ENCODE measurements at regions not wholly inside any gene's neighbourhood (a gene's known extent, or its start where the extent isn't known, plus 50 kb on each side); places are given as distances from the start of the nearest gene placed in this dataset.

GRCh38 chr15:37340438-37340837 lies 240.1 kb upstream of the MEIS2 start:
- Histone ChIP-seq H3K4me3 (ENCODE audit: low read depth, low read length, poor library complexity, severe bottlenecking) (no peak overlapping the region), H3K9me3 (ENCODE audit: low read length) (no peaks in the 10 kb centered on the region), H3K9ac (ENCODE audit: low read length) (no peak overlapping the region), H3K36me3 (ENCODE audit: insufficient read depth, low read length) (no peaks in the 10 kb centered on the region), H3K4me2 (ENCODE audit: low read length) (no peak overlapping the region), H3K9me2 (ENCODE audit: low read depth, low read length) (no peaks in the 10 kb centered on the region), H3F3A (ENCODE audit: insufficient read depth, low read length) (no peaks in the 10 kb centered on the region), H4K20me1 (ENCODE audit: insufficient read depth, low read length) (no peaks in the 10 kb centered on the region), H3K4me1 (ENCODE audit: insufficient read depth, low read length, severe bottlenecking) (no peaks in the 10 kb centered on the region), H3K27ac (ENCODE audit: low read depth, low read length, poor library complexity, severe bottlenecking) (no peak overlapping the region), H2AFZ (ENCODE audit: low read length) (no peak overlapping the region), H3K27me3 (ENCODE audit: insufficient read depth, low read length) (no peaks in the 10 kb centered on the region), H3K79me2 (ENCODE audit: insufficient read depth, low read length) (no peaks in the 10 kb centered on the region)
- TF ChIP-seq EZH2 (IDR thresholded peaks at IDR 0.05; ENCODE audit: borderline replicate concordance, low read length), result no peak
- TF ChIP-seq, protein P1, sequence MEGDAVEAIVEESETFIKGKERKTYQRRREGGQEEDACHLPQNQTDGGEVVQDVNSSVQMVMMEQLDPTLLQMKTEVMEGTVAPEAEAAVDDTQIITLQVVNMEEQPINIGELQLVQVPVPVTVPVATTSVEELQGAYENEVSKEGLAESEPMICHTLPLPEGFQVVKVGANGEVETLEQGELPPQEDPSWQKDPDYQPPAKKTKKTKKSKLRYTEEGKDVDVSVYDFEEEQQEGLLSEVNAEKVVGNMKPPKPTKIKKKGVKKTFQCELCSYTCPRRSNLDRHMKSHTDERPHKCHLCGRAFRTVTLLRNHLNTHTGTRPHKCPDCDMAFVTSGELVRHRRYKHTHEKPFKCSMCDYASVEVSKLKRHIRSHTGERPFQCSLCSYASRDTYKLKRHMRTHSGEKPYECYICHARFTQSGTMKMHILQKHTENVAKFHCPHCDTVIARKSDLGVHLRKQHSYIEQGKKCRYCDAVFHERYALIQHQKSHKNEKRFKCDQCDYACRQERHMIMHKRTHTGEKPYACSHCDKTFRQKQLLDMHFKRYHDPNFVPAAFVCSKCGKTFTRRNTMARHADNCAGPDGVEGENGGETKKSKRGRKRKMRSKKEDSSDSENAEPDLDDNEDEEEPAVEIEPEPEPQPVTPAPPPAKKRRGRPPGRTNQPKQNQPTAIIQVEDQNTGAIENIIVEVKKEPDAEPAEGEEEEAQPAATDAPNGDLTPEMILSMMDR (IDR thresholded peaks at IDR 0.05; ENCODE audit: low read length), result no peak

DNA sequence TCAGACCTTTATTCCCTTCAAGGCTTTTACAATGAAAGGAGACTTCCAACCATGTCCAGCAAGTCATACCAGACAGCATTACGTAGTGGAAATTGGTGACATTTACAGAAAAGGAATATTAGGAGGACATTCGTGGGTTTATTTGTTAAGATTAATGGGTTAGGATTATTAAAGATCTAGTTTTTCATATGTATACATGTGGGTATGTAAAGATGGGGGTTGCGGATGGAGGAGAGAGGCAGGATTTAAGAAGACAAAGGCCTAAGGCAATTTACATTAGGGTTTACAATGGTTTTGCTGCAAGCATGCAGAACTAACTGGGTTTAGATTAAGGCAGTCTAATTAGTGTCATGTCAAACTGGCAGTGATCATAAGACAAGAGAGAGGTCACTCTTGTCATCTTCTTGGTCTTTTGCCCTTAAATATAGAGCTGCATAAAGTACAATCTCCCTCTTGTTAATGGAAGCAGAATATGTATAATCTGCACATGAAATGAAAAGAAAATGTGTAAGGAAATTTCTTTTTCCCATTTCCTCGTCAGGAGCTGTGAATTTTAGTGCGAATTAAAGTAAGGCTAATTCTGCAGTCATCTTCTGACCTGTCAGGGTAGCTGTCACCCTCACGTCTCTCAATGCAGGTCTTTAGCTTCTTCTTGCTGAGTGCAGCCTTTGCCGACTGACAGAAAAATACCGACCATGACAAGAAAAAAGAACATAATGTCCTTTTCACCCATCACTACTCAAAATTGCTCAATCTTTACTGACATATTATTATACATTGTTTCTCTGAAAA lies 258.9 kb upstream of the MEIS2 start:
- Histone ChIP-seq H3K9me2 (ENCODE audit: low read depth, low read length) (no peaks in the 10 kb centered on the region), H3K27me3 (ENCODE audit: insufficient read depth, low read length) (no peaks in the 10 kb centered on the region), H3K9ac (ENCODE audit: low read length) (no peak overlapping the region), H3K36me3 (ENCODE audit: insufficient read depth, low read length) (no peaks in the 10 kb centered on the region), H3K4me1 (ENCODE audit: insufficient read depth, low read length, severe bottlenecking) (no peaks in the 10 kb centered on the region), H3K9me3 (ENCODE audit: low read length) (no peaks in the 10 kb centered on the region), H2AFZ (ENCODE audit: low read length) (no peak overlapping the region), H3K4me2 (ENCODE audit: low read length) (no peak overlapping the region), H3F3A (ENCODE audit: insufficient read depth, low read length) (no peaks in the 10 kb centered on the region), H4K20me1 (ENCODE audit: insufficient read depth, low read length) (no peaks in the 10 kb centered on the region), H3K79me2 (ENCODE audit: insufficient read depth, low read length) (no peaks in the 10 kb centered on the region), H3K4me3 (ENCODE audit: low read depth, low read length, poor library complexity, severe bottlenecking) (no peak overlapping the region), H3K27ac (ENCODE audit: low read depth, low read length, poor library complexity, severe bottlenecking) (no peak overlapping the region)
- TF ChIP-seq, protein P1 (IDR thresholded peaks at IDR 0.05; ENCODE audit: low read length), result no peak
- TF ChIP-seq EZH2 (IDR thresholded peaks at IDR 0.05; ENCODE audit: borderline replicate concordance, low read length), result no peak

GRCh38 chr15:37359893-37360290 lies 259.5 kb upstream of the MEIS2 start:
- no peak overlapping the region for H3K27ac ChIP-seq (ENCODE audit: low read depth, low read length, poor library complexity, severe bottlenecking)
- no peaks in the 10 kb centered on the region for H3K79me2 ChIP-seq (ENCODE audit: insufficient read depth, low read length)
- no peak overlapping the region for H3K4me2 ChIP-seq (ENCODE audit: low read length)
- H4K20me1 ChIP-seq (ENCODE audit: insufficient read depth, low read length), result no peaks in the 10 kb centered on the region
- no peaks in the 10 kb centered on the region for H3K27me3 ChIP-seq (ENCODE audit: insufficient read depth, low read length)
- H2AFZ ChIP-seq (ENCODE audit: low read length), result no peak overlapping the region
- H3K4me3 ChIP-seq (ENCODE audit: low read depth, low read length, poor library complexity, severe bottlenecking), result no peak overlapping the region
- TF ChIP-seq, protein P1 (IDR thresholded peaks at IDR 0.05; ENCODE audit: low read length), result no peak
- no peak for TF ChIP-seq EZH2 (IDR thresholded peaks at IDR 0.05; ENCODE audit: borderline replicate concordance, low read length)
- no peaks in the 10 kb centered on the region for H3K36me3 ChIP-seq (ENCODE audit: insufficient read depth, low read length)
- no peak overlapping the region for H3K9ac ChIP-seq (ENCODE audit: low read length)
- no peaks in the 10 kb centered on the region for H3F3A ChIP-seq (ENCODE audit: insufficient read depth, low read length)
- no peaks in the 10 kb centered on the region for H3K9me2 ChIP-seq (ENCODE audit: low read depth, low read length)
- H3K9me3 ChIP-seq (ENCODE audit: low read length), result no peaks in the 10 kb centered on the region
- H3K4me1 ChIP-seq (ENCODE audit: insufficient read depth, low read length, severe bottlenecking), result no peaks in the 10 kb centered on the region
